SU-DHL-6 (cell line): ENCODE measurements at regions not wholly inside any gene's neighbourhood (a gene's known extent, or its start where the extent isn't known, plus 50 kb on each side); places are given as distances from the start of the nearest gene placed in this dataset.

Experiments
- EZH2phosphoT487 ChIP-seq: fragments of 200-600 bp; sonication (generic), shearing (Covaris generic); conservative IDR thresholded peaks from 2 replicates; pipeline ENCODE4 v1.6.1; 2018; ENCODE audit warnings: mild to moderate bottlenecking, antibody characterized with exemption, low read length, moderate library complexity, mixed read lengths
- TF ChIP-seq, protein P1 (sequence below): fragments of 200-600 bp; sonication (generic); IDR thresholded peaks from one replicate; pipeline ENCODE4 v1.5.1; 2017; ENCODE audit warnings: antibody characterized with exemption, mild to moderate bottlenecking, low read length, moderate library complexity; ENCODE audit not compliant: insufficient read depth, poor library complexity, severe bottlenecking

- TF ChIP-seq, protein P1, sequence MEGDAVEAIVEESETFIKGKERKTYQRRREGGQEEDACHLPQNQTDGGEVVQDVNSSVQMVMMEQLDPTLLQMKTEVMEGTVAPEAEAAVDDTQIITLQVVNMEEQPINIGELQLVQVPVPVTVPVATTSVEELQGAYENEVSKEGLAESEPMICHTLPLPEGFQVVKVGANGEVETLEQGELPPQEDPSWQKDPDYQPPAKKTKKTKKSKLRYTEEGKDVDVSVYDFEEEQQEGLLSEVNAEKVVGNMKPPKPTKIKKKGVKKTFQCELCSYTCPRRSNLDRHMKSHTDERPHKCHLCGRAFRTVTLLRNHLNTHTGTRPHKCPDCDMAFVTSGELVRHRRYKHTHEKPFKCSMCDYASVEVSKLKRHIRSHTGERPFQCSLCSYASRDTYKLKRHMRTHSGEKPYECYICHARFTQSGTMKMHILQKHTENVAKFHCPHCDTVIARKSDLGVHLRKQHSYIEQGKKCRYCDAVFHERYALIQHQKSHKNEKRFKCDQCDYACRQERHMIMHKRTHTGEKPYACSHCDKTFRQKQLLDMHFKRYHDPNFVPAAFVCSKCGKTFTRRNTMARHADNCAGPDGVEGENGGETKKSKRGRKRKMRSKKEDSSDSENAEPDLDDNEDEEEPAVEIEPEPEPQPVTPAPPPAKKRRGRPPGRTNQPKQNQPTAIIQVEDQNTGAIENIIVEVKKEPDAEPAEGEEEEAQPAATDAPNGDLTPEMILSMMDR = no peak
- no peak for TF ChIP-seq EZH2phosphoT487
These were observed 206.8 kb upstream of the ATP10B start for GRCh38 chr5:161058781-161059180.
